Adrenal gland (tissue), 9 donors: ENCODE measurements at regions not wholly inside any gene's neighbourhood (a gene's known extent, or its start where the extent isn't known, plus 50 kb on each side); places are given as distances from the start of the nearest gene placed in this dataset.

Source experiments
- DNase-seq, 7 donors: peaks; one replicate each; pipeline ENCODE4 v3.0.0-alpha.2; 2019 to 2020
- H3K27ac ChIP-seq, 5 donors: fragments of 200-600 bp; sonication (generic) in 4 of 5; 1 replicate in 3 of 5; 2 replicates in 2 of 5; pipeline versions ENCODE4 v1.5.1 to v1.8.0; 2016 to 2020; ENCODE audit warnings: mild to moderate bottlenecking in 1 of 5
- H3K27me3 ChIP-seq: fragments of 200-600 bp; 2 replicates; pipeline ENCODE4 v1.8.0; 2021
- H3K36me3 ChIP-seq, 2 donors: fragments of 200-600 bp; replicated peaks in 1 of 2; 1 replicate in 1 of 2; 2 replicates in 1 of 2; pipeline versions ENCODE4 v1.5.1 to v1.8.0; 2018 to 2022
- H3K4me1 ChIP-seq, 2 donors: fragments of 200-600 bp; replicated peaks in 1 of 2; 1 replicate in 1 of 2; 2 replicates in 1 of 2; pipeline versions ENCODE4 v1.5.1 to v1.8.0; 2018 to 2021
- H3K4me3 ChIP-seq, 4 donors: fragments of 200-600 bp; sonication (generic) in 3 of 4; one replicate each; pipeline ENCODE4 v1.5.1; 2016 to 2018
- H3K9me3 ChIP-seq, 3 donors: fragments of 200-600 bp; sonication (generic) in 1 of 3; replicated peaks in 1 of 3; 1 replicate in 2 of 3; 2 replicates in 1 of 3; pipeline versions ENCODE4 v1.5.1 to v1.8.0; 2016 to 2021
- POLR2A ChIP-seq, 2 donors: fragments of 450-650 bp; IDR thresholded peaks; one replicate each; pipeline ENCODE4 v1.6.1; 2017; ENCODE audit warnings: antibody characterized with exemption in 2 of 2, mild to moderate bottlenecking in 2 of 2, moderate library complexity in 1 of 2
- WGBS, 4 donors: extraction: QIAGEN DNeasy Blood & Tissue Kit in 2 of 4; methylation state at CpG; one replicate each; pipeline versions ENCODE4 v1.1.5 to v1.1.7; 2013 to 2017; 5-methylcytosine and 5-hydroxymethylcytosine counted together
- intact Hi-C, 2 donors: fragments of 100-400 bp; cut with DNase I; formaldehyde crosslinking; loops; one replicate each; pipeline versions ENCODE4 v1.14.1 to v1.15.0; 2022 to 2023
- TF ChIP-seq, protein P1 (sequence below), 6 experiments: fragments of 450-650 bp in 4 of 6; fragments of 200-600 bp in 2 of 6; sonication (generic) in 1 of 6; IDR thresholded peaks; 1 replicate in 5 of 6; 2 replicates in 1 of 6; pipeline versions ENCODE4 v1.5.1 to v1.8.0; 2016 to 2021; ENCODE audit warnings: antibody characterized with exemption in 6 of 6, mild to moderate bottlenecking in 2 of 6, moderate library complexity in 1 of 6
- donor health status: healthy with polysubstance abuse.
- donor health status: Bipolar disorder and iron deficiency.
- donor health status: DM: yes; HTN: yes; CAD: no.
- donor health status: DM: no; HTN: no; CAD: no.
- donor health status: DM: no; HTN: no; CAD: no.

DNA sequence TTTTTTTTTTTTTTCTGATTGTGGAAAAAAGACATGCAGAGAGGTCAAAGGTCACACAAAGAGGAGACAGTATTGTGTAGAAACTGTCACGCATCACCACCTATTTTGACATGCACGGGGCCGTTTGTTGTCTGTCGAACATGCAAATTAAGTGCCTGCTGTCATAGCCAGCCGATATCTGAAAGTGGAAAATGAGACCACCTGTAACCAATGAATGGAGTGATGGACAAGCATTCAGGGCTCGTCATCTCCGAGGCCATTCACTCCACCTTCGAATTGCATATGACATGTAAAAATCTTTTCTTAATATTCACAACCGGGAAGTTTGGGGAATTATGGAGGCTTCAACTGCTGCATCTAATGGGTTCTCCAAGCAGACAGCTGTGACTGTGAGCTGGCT, 512.2 kb upstream of the ADAMTS16 start:
- Histone ChIP-seq H3K27ac (no peak overlapping the region), H3K27me3 (no peaks in the 10 kb centered on the region), H3K4me1 (no peaks in the 10 kb centered on the region), H3K4me3 (no peak overlapping the region), H3K36me3 (no peaks in the 10 kb centered on the region), H3K9me3 (peaks cover 0 to 8% (median 0%) of the 10 kb centered on the region in 3 donors)
- 51 to 67% (median 61%) methylated on average over 9 of the region's 9 CpGs for WGBS, 4 donors
- no peak for DNase-seq
- no peak for TF ChIP-seq POLR2A (IDR thresholded peaks at IDR 0.05)
- TF ChIP-seq, protein P1, sequence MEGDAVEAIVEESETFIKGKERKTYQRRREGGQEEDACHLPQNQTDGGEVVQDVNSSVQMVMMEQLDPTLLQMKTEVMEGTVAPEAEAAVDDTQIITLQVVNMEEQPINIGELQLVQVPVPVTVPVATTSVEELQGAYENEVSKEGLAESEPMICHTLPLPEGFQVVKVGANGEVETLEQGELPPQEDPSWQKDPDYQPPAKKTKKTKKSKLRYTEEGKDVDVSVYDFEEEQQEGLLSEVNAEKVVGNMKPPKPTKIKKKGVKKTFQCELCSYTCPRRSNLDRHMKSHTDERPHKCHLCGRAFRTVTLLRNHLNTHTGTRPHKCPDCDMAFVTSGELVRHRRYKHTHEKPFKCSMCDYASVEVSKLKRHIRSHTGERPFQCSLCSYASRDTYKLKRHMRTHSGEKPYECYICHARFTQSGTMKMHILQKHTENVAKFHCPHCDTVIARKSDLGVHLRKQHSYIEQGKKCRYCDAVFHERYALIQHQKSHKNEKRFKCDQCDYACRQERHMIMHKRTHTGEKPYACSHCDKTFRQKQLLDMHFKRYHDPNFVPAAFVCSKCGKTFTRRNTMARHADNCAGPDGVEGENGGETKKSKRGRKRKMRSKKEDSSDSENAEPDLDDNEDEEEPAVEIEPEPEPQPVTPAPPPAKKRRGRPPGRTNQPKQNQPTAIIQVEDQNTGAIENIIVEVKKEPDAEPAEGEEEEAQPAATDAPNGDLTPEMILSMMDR (IDR thresholded peaks at IDR 0.05) = no peak
- intact Hi-C loops = no loop called here

GRCh38 chr5:4628645-4629385, 511.3 kb upstream of the ADAMTS16 start:
- no peak overlapping the region for H3K27ac ChIP-seq
- 77 to 83% (median 79%) methylated on average over 14 of the region's 14 CpGs for WGBS, 4 donors
- H3K27me3 ChIP-seq = no peaks in the 10 kb centered on the region
- H3K4me1 ChIP-seq = no peaks in the 10 kb centered on the region
- TF ChIP-seq, protein P1 (IDR thresholded peaks at IDR 0.05) = no peak
- TF ChIP-seq POLR2A (IDR thresholded peaks at IDR 0.05) = no peak
- H3K9me3 ChIP-seq = peaks cover 0 to 8% (median 0%) of the 10 kb centered on the region in 3 donors
- DNase-seq = no peak
- no peak overlapping the region for H3K4me3 ChIP-seq
- H3K36me3 ChIP-seq = no peaks in the 10 kb centered on the region
- intact Hi-C loops = no loop called here

- no peak overlapping the region for H3K4me3 ChIP-seq
- H3K27ac ChIP-seq = no peak overlapping the region
- H3K27me3 ChIP-seq = no peaks in the 10 kb centered on the region
- no peaks in the 10 kb centered on the region for H3K36me3 ChIP-seq
- H3K9me3 ChIP-seq = no peaks in the 10 kb centered on the region
- no peaks in the 10 kb centered on the region for H3K4me1 ChIP-seq
- TF ChIP-seq, protein P1 (IDR thresholded peaks at IDR 0.05) = no peak
- no peak for TF ChIP-seq POLR2A (IDR thresholded peaks at IDR 0.05)
- WGBS, 4 donors = 84 to 91% (median 88%) methylated on average over 11 of the region's 11 CpGs
- intact Hi-C loops = no loop called here
- DNase-seq = no peak
These were observed 510.1 kb upstream of the ADAMTS16 start for GRCh38 chr5:4630031-4630430.

- intact Hi-C loops = no loop called here
These were observed 505.8 kb upstream of the ADAMTS16 start for GRCh38 chr5:4634342-4634741.

More at GRCh38 chr5:4634342-4634741, 505.8 kb upstream of the ADAMTS16 start:
- Histone ChIP-seq H3K36me3 (no peaks in the 10 kb centered on the region), H3K27me3 (no peaks in the 10 kb centered on the region), H3K4me3 (no peak overlapping the region), H3K9me3 (no peaks in the 10 kb centered on the region), H3K27ac (no peak overlapping the region), H3K4me1 (no peaks in the 10 kb centered on the region)
- no peak for TF ChIP-seq POLR2A (IDR thresholded peaks at IDR 0.05)
- TF ChIP-seq, protein P1 (IDR thresholded peaks at IDR 0.05) = no peak
- 46 to 53% (median 53%) methylated on average over 2 of the region's 2 CpGs for WGBS, 4 donors
- no peak for DNase-seq
